ENCODE measurements at regions not wholly inside any gene's neighbourhood (a gene's known extent, or its start where the extent isn't known, plus 50 kb on each side); places are given as distances from the start of the nearest gene placed in this dataset.

- TF ChIP-seq CTCF (conservative IDR thresholded peaks at IDR 0.05 in 1 of 2, IDR thresholded peaks at IDR 0.05 in 1 of 2; ENCODE audit: extremely low read depth in 1 of 2, insufficient read depth in 1 of 2, low read depth in 1 of 2, low read length in 2 of 2) (no peak), EZH2 (IDR thresholded peaks at IDR 0.05; ENCODE audit: borderline replicate concordance, low read length) (no peak)
Measured at GRCh38 chr12:62192903-62193250, 67.3 kb upstream of the USP15 start.

Measured in mammary epithelial cell (primary cell).